Uterus (tissue), 2 donors: ENCODE measurements at regions not wholly inside any gene's neighbourhood (a gene's known extent, or its start where the extent isn't known, plus 50 kb on each side); places are given as distances from the start of the nearest gene placed in this dataset.

Experiments
- CTCF ChIP-seq, 4 experiments: fragments of 200-600 bp in 2 of 4; fragments of 450-650 bp in 2 of 4; sonication (generic) in 2 of 4; IDR thresholded peaks; one replicate each; pipeline ENCODE4 v1.5.1; 2016 to 2019; ENCODE audit warnings: antibody characterized with exemption in 4 of 4, mild to moderate bottlenecking in 2 of 4, moderate library complexity in 1 of 4
- POLR2A ChIP-seq, 2 donors: fragments of 450-650 bp; IDR thresholded peaks; one replicate each; pipeline ENCODE4 v1.6.1; 2016; ENCODE audit warnings: antibody characterized with exemption in 2 of 2, mild to moderate bottlenecking in 1 of 2, moderate library complexity in 1 of 2

GRCh38 chr2:118272391-118272790 lies 184.1 kb downstream of the INSIG2 start:
- TF ChIP-seq CTCF (IDR thresholded peaks at IDR 0.05), result no peak
- no peak for TF ChIP-seq POLR2A (IDR thresholded peaks at IDR 0.05)
